Bronchial epithelial cell (primary cell): ENCODE measurements at regions not wholly inside any gene's neighbourhood (a gene's known extent, or its start where the extent isn't known, plus 50 kb on each side); places are given as distances from the start of the nearest gene placed in this dataset.

Source experiments
- DNase-seq: peaks from one replicate; pipeline ENCODE4 v3.0.0-alpha.2; 2010; ENCODE audit warnings: low read depth
- FAIRE-seq: peaks from 2 replicates; lab custom pipeline; 2011; peaks lifted over from hg19 to GRCh38; lab: Jason Lieb, UNC
- H3K27me3 ChIP-seq: 2 replicates; pipeline ENCODE4 v1.5.1; 2011; ENCODE audit warnings: low read length; ENCODE audit not compliant: control insufficient read depth, insufficient read depth
- H3K36me3 ChIP-seq: 2 replicates; pipeline ENCODE4 v1.5.1; 2011; ENCODE audit warnings: low read length; ENCODE audit not compliant: control insufficient read depth, insufficient read depth
- H3K4me3 ChIP-seq: 2 replicates; pipeline ENCODE4 v1.5.1; 2011; ENCODE audit warnings: mild to moderate bottlenecking, low read depth, low read length, control low read depth
- TF ChIP-seq, protein P1 (sequence below): IDR thresholded peaks from 2 replicates; pipeline ENCODE4 v1.5.1; 2011; ENCODE audit warnings: mild to moderate bottlenecking, moderate library complexity, low read length, control low read depth, inconsistent platforms; ENCODE audit not compliant: insufficient read depth, severe bottlenecking

DNA sequence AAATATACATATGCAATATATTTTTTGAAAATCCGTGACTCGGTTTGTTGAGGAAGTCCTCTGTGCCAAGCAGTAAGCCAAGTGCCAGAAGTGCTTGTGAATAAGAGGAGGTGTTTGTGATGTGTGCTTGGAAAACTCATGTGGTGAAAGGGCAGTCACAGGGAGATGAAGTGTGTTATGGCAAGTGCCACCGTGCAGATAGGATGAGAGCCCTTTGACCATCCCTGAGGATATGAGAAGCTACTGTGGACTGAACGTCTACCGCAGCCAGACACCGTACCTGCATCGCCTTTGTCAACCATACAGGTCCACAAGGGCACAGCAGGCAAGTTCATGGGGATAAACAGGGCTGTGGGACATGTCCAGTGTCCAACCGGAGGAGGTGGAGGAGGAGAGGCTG lies 288.9 kb upstream of the MYT1L start:
- H3K36me3 ChIP-seq = no peaks in the 10 kb centered on the region
- TF ChIP-seq, protein P1, sequence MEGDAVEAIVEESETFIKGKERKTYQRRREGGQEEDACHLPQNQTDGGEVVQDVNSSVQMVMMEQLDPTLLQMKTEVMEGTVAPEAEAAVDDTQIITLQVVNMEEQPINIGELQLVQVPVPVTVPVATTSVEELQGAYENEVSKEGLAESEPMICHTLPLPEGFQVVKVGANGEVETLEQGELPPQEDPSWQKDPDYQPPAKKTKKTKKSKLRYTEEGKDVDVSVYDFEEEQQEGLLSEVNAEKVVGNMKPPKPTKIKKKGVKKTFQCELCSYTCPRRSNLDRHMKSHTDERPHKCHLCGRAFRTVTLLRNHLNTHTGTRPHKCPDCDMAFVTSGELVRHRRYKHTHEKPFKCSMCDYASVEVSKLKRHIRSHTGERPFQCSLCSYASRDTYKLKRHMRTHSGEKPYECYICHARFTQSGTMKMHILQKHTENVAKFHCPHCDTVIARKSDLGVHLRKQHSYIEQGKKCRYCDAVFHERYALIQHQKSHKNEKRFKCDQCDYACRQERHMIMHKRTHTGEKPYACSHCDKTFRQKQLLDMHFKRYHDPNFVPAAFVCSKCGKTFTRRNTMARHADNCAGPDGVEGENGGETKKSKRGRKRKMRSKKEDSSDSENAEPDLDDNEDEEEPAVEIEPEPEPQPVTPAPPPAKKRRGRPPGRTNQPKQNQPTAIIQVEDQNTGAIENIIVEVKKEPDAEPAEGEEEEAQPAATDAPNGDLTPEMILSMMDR = no peak
- H3K4me3 ChIP-seq = no peak overlapping the region
- no peak for DNase-seq
- FAIRE-seq = no peak
- H3K27me3 ChIP-seq = no peaks in the 10 kb centered on the region

DNA sequence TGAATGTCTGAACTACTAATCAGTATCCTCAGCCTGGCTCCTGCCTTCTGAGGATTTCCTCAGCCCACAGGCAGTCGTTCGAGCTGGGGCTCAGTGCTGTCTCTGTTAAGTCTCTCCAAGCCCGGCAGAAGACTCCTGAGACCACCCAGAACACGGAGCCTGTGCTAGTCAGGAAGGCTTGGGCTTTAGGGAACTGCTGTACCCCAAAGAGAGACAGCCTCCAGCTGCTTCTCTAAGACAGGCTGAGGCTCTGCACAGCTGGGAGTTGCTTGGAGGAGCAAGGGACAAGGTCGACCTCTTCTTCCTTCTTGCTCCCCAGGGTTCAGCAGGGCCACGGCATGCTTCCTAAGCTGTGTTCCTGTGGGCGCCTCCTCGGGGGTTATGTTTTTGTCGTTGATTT lies 283.4 kb upstream of the MYT1L start:
- Histone ChIP-seq H3K4me3 (no peak overlapping the region), H3K36me3 (no peaks in the 10 kb centered on the region), H3K27me3 (no peaks in the 10 kb centered on the region)
- TF ChIP-seq, protein P1 = no peak
- FAIRE-seq (no peak), DNase-seq (no peak)

DNA sequence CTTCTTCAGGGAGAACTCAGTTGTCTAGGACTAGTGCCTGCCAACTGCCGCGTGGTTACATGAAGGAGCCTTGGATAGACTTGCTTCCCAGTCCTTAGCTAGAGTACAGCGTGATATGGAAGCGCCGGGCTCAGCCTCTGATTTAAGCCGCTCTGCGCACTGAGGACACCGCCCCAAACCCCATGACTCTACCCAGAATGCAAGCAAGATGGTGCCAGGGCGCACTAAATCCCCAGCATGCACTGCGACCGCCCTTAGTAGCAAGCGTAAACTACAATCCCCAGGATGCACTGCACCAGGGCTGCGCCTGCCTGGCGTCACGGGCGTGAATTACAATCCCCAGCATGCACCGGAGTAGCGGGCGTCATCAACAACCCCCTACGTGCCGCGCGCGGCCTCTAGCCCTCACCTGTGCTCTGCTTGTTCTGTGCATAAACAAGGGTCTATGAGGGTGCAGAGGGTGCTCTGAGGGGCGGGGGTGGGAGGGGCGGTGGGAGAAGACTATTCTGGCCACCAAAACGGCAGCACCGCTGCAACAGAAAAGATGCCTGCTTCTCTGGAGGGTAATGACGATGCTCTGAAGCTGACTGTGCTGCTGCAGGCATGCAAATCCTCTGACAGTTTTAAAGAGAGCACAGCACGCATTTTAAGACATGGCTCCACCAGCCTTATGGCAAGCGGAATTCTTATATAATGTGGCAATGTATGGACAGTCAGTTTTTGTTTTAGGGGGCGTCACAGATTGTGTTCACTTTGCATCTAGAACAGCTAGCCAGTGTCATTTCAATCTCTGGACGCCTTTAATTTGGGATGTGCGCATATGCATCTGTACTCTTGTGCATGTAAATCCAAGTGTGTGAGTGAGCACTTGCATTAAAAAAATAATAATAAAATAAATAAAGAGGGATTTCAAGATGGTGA lies 282.5 kb upstream of the MYT1L start:
- FAIRE-seq (peak; percentile 32), DNase-seq (peak; percentile 87)
- H3K36me3 ChIP-seq = no peaks in the 10 kb centered on the region
- H3K4me3 ChIP-seq = peak overlapping the region; percentile 44
- TF ChIP-seq, protein P1 = no peak
- no peaks in the 10 kb centered on the region for H3K27me3 ChIP-seq

DNA sequence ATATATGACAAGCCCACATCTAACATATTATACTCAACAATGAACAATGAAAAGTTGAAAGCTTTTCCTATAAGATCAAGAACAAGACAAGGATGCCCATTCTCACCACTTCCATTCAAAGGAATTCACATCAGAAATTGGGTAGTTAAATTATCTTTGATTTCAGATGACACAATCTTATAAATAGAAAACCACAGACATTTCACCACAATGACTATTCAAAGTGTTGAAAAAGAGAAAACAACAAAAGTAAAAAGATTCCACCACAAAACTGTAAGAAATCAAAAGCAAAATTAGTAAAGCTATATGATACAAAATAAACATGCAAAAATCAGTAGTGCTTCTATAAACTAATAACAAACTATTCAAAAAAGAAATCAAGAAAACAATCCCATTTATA lies 279.7 kb upstream of the MYT1L start:
- TF ChIP-seq, protein P1 = no peak
- no peak for DNase-seq
- no peaks in the 10 kb centered on the region for H3K36me3 ChIP-seq
- H3K27me3 ChIP-seq = no peaks in the 10 kb centered on the region
- FAIRE-seq = no peak
- H3K4me3 ChIP-seq = no peak overlapping the region

DNA sequence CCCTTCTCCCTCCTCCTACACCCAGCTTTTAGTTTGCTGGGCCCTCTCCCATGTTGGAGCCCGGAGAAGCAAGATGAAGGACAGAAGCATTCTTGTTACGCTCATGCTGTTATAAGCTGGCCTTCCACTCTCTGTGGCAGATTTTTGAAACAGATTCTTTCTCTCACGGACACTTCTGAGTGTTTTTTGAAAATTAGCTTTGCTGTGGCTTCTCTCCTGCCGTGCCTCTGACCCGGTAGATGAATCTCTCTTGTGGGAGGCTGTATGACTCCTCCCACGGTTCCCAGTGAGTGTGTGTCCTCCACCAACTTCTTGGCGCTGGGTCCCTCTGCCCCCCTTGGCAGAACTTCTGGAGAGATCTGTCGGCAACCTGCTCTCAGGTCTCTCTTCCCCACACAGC lies 269.3 kb upstream of the MYT1L start:
- Histone ChIP-seq H3K36me3 (no peaks in the 10 kb centered on the region), H3K4me3 (no peak overlapping the region), H3K27me3 (no peaks in the 10 kb centered on the region)
- DNase-seq (no peak), FAIRE-seq (no peak)
- TF ChIP-seq, protein P1 = no peak
